ENCODE measurements at regions not wholly inside any gene's neighbourhood (a gene's known extent, or its start where the extent isn't known, plus 50 kb on each side); places are given as distances from the start of the nearest gene placed in this dataset.
"Not testable (repeated sequence)": the region's sequence is repeated elsewhere in the genome, so short reads cannot be mapped to it uniquely, and the experiment has no call there.

DNA sequence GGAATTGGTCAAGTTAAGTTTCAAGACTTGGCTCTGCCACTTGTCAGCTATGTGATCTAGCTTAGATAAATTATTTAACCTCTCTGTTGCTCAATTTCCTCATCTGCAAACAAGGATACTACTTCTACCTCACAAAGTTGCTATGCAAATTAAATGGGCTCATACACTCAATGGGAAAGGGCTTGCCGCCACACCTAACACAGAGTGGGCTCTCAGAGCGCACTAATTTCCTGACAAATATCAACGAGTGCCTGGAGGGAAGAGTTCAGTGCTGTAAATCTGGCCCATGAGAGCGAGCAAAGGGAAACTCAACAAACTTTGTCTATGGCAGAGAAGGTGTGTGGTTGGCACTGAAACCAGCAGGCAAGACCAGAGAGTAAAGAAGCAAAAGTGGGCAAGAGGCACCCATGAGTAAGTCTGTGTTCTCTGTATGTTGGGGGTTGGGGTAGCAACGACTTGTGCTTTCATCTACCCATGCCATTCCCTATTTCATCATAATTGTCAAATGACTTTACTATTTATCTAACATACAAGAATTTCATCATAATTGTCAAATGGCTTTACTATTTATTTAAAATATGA lies 60.7 kb upstream of the PHF21A start:
- no peak for ATAC-seq

GRCh38 chr11:46181387-46181786 lies 60.1 kb upstream of the PHF21A start:
- no peak for ATAC-seq

DNA sequence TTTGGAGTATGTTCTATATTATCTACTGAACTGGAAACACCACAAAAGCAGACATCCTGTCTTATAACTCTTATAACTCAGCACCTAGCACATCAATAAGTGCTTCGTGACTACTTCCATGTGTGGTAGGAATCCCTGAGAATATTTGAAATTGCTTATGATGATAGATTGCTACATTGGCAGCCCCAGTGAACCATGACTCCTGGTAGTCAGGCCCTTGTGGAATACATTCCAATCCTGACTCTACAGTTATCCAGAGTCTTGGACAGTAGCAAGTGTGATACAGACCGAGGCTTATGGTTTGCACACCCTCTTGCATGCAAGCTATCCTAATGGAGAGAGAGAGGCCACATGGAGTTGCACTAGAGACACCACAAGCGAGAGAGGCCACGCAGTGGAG lies 59.5 kb upstream of the PHF21A start:
- no peak for ATAC-seq

DNA sequence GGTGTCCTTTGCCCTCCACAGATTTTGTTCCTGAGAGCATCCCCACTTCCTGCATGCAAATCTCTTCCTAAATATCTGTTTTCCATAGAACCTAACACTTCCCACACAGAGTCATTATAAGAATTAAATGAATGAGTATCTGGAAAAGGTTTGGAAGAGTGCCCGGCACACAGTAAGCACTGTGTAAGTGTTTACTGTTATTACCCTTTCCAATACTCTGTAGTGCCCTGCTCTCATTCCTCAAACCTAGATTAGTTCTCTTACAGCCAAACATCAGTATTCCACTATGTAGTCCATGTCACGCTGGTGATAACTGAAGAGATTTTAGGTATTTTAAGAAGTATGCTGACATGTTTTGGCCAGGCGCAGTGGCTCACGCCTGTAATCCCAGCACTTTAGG lies 57.3 kb upstream of the PHF21A start:
- no peak for ATAC-seq

GRCh38 chr11:46176421-46176820 lies 55.2 kb upstream of the PHF21A start:
- ATAC-seq: no peak

- no peak for ATAC-seq
Measured at GRCh38 chr11:46175401-46176002, 54.2 kb upstream of the PHF21A start.

- ATAC-seq: not testable (repeated sequence)
Measured at GRCh38 chr11:46171693-46172092, 50.4 kb upstream of the PHF21A start.
